HG03025 (cell line): ENCODE measurements at regions not wholly inside any gene's neighbourhood (a gene's known extent, or its start where the extent isn't known, plus 50 kb on each side); places are given as distances from the start of the nearest gene placed in this dataset.
"Not testable (repeated sequence)": the region's sequence is repeated elsewhere in the genome, so short reads cannot be mapped to it uniquely, and the experiment has no call there.

ENCODE experiments used
- ATAC-seq: cut with Tn5 transposase; IDR thresholded peaks from one replicate; pipeline ENCODE4 v1.9.1; 2021; ENCODE audit warnings: mild to moderate bottlenecking, moderate library complexity; ENCODE audit not compliant: unreplicated experiment, low FRiP score

GRCh38 chr21:27365394-27365793 is 398.5 kb upstream of the ADAMTS5 start:
- no peak for ATAC-seq

DNA sequence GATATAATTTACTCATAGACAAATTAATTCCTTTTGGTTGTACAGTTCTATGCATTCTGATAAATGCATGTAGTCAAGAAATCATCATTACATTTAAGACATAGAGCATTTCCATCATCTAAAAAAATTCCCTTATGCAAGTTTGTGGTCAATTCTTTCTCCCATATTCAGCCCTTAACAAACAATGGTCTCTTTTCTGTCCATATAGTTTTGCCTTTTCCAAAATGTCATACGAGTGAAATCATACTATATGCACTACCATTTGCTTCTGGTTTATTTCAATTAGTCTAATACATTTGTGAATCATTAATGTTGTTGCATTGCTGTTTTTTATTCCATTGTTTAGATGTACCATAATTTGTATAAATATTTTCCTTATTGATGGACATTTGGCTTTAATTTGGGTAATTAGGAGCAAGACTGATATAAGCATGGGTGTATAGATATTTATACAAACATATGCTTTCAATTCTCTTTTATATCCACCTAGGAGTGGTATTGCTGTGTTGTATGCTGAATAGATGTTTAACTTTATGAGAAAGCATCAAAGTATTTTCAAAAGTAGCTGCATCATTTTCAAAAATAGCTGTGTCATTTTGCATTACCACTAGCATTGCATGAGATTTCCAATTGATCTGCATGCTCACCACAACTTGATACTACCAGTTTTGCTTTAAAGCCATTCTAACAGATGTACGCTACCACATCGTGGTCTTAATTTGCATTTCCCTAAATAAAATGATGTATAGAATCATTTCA is 397.0 kb upstream of the ADAMTS5 start:
- no peak for ATAC-seq

- ATAC-seq: no peak
Observed at GRCh38 chr21:27362249-27362648, 395.4 kb upstream of the ADAMTS5 start.

DNA sequence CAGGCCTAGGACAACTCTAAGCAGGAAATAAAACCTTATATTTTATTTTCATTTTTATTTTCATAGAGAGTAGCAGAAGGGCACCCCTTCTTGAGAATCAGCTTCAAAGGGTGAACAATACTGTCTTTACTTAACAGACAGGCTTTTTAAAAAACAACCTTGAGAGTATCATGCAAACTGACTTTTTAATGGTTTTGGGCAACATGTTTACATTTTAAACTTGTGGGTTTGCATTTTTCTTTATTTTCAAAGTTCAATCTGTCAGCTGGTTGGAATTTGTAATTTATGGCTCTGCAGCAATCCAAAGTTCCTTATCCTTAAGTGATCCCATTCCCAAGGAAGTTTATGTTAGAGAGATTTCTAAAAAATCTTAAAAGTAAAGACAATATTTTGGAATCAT is 392.3 kb upstream of the ADAMTS5 start:
- no peak for ATAC-seq

GRCh38 chr21:27352885-27353284 is 386.0 kb upstream of the ADAMTS5 start:
- ATAC-seq: no peak

- ATAC-seq: no peak
Observed at GRCh38 chr21:27346041-27346448, 379.2 kb upstream of the ADAMTS5 start.

- ATAC-seq: no peak
Observed at GRCh38 chr21:27339902-27340301, 373.0 kb upstream of the ADAMTS5 start.

DNA sequence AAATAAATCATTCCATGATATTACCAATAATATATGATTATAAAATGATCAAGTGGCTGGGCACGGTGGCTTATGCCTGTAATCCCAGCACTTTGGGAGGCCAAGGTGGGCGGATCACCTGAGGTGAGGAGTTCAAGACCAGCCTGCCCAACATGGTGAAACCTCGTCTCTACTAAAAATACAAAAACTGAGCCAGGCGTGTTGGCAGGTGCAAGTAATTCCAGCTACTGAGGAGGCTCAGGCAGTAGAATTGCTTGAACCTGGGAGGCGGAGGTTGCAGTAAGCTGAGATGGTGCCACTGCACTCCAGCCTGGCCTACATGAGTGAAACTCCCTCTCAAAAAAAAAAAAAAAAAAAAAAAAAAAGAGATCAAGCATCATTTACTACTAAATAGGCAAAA is 371.1 kb upstream of the ADAMTS5 start:
- ATAC-seq: not testable (repeated sequence)

DNA sequence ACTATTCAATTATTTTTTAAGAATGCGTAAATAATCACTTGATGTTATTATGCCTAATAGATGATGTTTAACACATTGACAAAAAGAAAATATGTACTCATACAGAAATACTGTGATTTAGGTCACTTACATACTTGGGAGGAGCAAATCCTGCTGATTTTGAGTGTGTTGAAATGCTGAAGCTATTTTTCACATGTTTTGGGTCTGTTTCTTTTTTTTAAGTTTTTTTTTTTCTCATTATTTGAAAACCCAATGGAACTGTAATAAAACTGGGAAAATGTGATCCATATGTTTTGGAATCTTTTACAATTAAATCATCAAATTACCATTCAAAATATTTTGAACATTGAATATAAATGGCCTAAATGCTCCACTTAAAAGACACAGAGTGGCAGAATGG is 366.2 kb upstream of the ADAMTS5 start:
- no peak for ATAC-seq

- ATAC-seq: no peak
Observed at GRCh38 chr21:27329255-27329851, 362.5 kb upstream of the ADAMTS5 start.

- no peak for ATAC-seq
Observed at GRCh38 chr21:27326301-27326700, 359.4 kb upstream of the ADAMTS5 start.

GRCh38 chr21:27323331-27323730 is 356.4 kb upstream of the ADAMTS5 start:
- ATAC-seq: no peak

- ATAC-seq: no peak
Observed at GRCh38 chr21:27321791-27322190, 354.9 kb upstream of the ADAMTS5 start.

- ATAC-seq: no peak
Observed at GRCh38 chr21:27320868-27321267, 354.0 kb upstream of the ADAMTS5 start.

- not testable (repeated sequence) for ATAC-seq
Observed at GRCh38 chr21:27317601-27318000, 350.7 kb upstream of the ADAMTS5 start.

DNA sequence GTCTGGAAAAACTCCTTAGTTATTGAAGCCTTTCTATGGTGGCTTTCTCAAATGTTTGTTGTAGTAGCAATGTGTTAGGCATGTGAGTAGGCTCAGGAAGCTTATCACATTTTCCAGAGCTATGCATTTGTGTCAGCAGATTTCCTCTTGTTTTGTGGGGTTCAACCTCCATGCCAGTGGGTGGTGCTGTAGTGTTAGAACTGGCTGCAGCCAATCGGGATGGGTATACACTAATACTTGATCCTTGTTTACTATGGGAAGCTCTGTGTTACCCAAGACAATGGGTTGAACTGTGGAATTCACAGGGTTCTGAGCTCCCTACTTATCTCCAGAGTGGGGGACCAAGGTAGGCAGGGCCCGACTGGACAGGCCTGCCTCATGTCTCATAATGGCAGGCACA is 348.5 kb upstream of the ADAMTS5 start:
- ATAC-seq: no peak

- ATAC-seq: no peak
Observed at GRCh38 chr21:27314131-27314530, 347.2 kb upstream of the ADAMTS5 start.

DNA sequence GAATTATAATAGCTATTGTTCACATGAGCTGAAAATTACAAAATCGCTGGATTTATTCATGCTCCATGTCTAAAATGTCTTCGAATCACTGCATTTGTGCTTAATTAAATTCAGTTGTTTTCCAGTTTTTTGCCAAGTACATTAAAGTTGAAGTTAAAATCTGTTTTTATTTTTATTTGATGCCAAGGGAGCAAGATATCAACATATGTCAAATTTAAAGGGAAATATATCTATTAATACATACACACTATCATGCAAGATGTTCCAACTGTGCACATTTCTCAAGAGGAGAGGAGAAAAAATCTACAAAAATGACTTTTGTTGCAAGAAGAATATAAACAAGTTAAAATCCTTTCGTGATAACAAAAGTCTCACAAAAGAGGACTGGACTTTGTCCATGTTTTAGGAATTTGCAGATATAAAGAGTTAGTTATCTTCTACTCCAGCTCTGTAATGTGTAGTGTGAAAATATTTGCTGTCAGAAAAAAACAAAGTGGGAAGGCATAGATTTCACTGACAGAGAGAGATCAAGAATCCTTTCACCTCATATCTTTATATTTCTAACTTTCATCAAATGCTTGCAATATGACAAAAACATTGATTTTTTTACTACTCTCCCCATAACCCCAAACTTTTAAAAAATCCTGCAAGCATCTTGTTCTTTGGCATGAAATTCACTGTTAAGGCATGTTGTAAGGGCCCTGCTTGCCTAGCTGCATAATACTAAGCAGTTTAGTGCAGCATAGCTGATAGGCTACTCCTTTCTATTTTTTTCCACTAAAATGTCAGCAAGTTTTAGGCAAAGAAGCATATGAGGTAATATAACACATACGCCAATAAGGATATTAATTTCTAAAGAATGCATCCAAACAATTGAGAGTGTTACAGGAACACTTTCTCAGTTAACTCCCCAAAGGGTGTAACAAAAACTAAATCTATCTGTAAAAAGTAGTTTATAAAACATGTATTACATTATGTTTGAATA is 340.2 kb upstream of the ADAMTS5 start:
- ATAC-seq: no peak

DNA sequence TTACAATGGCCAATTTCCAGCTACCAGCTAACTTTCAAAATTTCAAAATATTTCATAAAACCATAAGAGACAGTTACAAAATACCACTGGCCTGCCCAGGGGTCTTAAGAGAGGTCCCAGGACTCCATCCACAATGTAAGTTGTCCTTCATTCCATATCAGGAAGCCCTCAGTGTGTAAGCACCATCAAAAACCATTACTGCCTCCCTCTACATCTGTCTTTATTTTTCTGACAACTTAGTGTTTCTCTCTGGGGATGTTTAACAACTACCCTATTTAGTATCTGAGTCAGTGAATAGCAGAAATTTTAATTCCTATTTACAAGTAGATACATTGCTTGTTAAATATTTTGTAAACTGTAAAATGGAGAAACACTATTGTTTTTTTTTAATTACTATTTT is 339.3 kb upstream of the ADAMTS5 start:
- ATAC-seq: no peak

DNA sequence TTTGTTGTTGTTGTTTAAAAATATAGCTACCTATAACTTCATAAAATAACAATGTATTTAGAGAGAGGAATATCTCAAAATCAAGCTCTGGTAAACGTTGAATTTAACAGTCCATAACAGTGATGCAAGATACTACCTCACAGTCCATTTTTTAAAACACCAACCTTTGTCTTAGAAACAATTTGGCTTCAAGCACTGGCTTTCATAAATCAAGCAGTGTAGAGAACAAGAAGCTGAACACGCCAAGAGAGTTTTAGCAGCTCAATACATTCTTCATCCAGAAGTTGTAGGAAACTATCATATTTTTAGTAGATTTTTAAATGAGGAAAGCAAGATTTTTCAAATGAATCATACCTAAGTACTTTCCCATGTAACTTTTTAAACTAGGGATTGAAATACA is 334.3 kb upstream of the ADAMTS5 start:
- no peak for ATAC-seq

- no peak for ATAC-seq
Observed at GRCh38 chr21:27300770-27301169, 333.9 kb upstream of the ADAMTS5 start.
